ENCODE measurements at regions not wholly inside any gene's neighbourhood (a gene's known extent, or its start where the extent isn't known, plus 50 kb on each side); places are given as distances from the start of the nearest gene placed in this dataset.

- no peak for TF ChIP-seq CTCF (IDR thresholded peaks at IDR 0.05; ENCODE audit: insufficient read depth, low read depth, low read length)
- no peak for TF ChIP-seq EZH2 (IDR thresholded peaks at IDR 0.05; ENCODE audit: insufficient read depth, low read length)
These were observed 333.6 kb upstream of the MON1B start for GRCh38 chr16:76857402-76857801.

GRCh38 chr16:76862901-76863300, 328.1 kb upstream of the MON1B start:
- H3K9ac ChIP-seq (ENCODE audit: low read length): no peak overlapping the region
- Mint-ChIP-seq H3K36me3 (ENCODE audit: low read depth, unreplicated experiment) (no peaks in the 10 kb centered on the region), H3K27ac (ENCODE audit: unreplicated experiment) (no peak overlapping the region), H3K9me3 (ENCODE audit: unreplicated experiment) (no peaks in the 10 kb centered on the region), H3K27me3 (ENCODE audit: low read depth, unreplicated experiment) (no peaks in the 10 kb centered on the region), H3K4me3 (ENCODE audit: unreplicated experiment) (no peak overlapping the region), H3K4me1 (ENCODE audit: low read depth, unreplicated experiment) (no peaks in the 10 kb centered on the region)
- H3K27ac ChIP-seq (ENCODE audit: low read depth, low read length): no peak overlapping the region
- H3K4me3 ChIP-seq (ENCODE audit: insufficient read depth, low read depth, low read length): no peak overlapping the region
- H3K27me3 ChIP-seq (ENCODE audit: insufficient read depth, low read length): no peaks in the 10 kb centered on the region
- no peak for DNase-seq (ENCODE audit: low read depth)
- H4K20me1 ChIP-seq (ENCODE audit: insufficient read depth, low read length): no peaks in the 10 kb centered on the region
- H2AFZ ChIP-seq (ENCODE audit: low read depth, low read length): no peak overlapping the region
- no peaks in the 10 kb centered on the region for H3K79me2 ChIP-seq (ENCODE audit: insufficient read depth, low read length)
- TF ChIP-seq EZH2 (IDR thresholded peaks at IDR 0.05; ENCODE audit: insufficient read depth, low read length): no peak
- TF ChIP-seq CTCF (IDR thresholded peaks at IDR 0.05; ENCODE audit: insufficient read depth, low read depth, low read length): no peak
- no peaks in the 10 kb centered on the region for H3K36me3 ChIP-seq (ENCODE audit: insufficient read depth, low read length)
- no peak overlapping the region for H3K4me2 ChIP-seq (ENCODE audit: low read length)
- H3K9me3 ChIP-seq (ENCODE audit: insufficient read depth, low read depth, low read length): no peaks in the 10 kb centered on the region
- H3K4me1 ChIP-seq (ENCODE audit: insufficient read depth, low read length): no peaks in the 10 kb centered on the region
- no peak for FAIRE-seq

More at GRCh38 chr16:76857402-76857801, 333.6 kb upstream of the MON1B start:
- no peaks in the 10 kb centered on the region for H3K9me3 Mint-ChIP-seq (ENCODE audit: unreplicated experiment)
- DNase-seq (ENCODE audit: low read depth) (no peak), FAIRE-seq (no peak)
- Histone ChIP-seq H3K27me3 (ENCODE audit: insufficient read depth, low read length) (no peaks in the 10 kb centered on the region), H3K36me3 (ENCODE audit: insufficient read depth, low read length) (no peaks in the 10 kb centered on the region), H3K4me2 (ENCODE audit: low read length) (no peak overlapping the region), H3K4me1 (ENCODE audit: insufficient read depth, low read length) (no peaks in the 10 kb centered on the region), H4K20me1 (ENCODE audit: insufficient read depth, low read length) (no peaks in the 10 kb centered on the region), H3K9me3 (ENCODE audit: insufficient read depth, low read depth, low read length) (no peaks in the 10 kb centered on the region), H3K9ac (ENCODE audit: low read length) (no peak overlapping the region), H3K4me3 (ENCODE audit: insufficient read depth, low read depth, low read length) (no peak overlapping the region), H3K27ac (ENCODE audit: low read depth, low read length) (no peak overlapping the region), H2AFZ (ENCODE audit: low read depth, low read length) (no peak overlapping the region), H3K79me2 (ENCODE audit: insufficient read depth, low read length) (no peaks in the 10 kb centered on the region)
- no peaks in the 10 kb centered on the region for H3K36me3 Mint-ChIP-seq (ENCODE audit: low read depth, unreplicated experiment)
- H3K4me3 Mint-ChIP-seq (ENCODE audit: unreplicated experiment): no peak overlapping the region
- no peaks in the 10 kb centered on the region for H3K4me1 Mint-ChIP-seq (ENCODE audit: low read depth, unreplicated experiment)
- no peak overlapping the region for H3K27ac Mint-ChIP-seq (ENCODE audit: unreplicated experiment)
- no peaks in the 10 kb centered on the region for H3K27me3 Mint-ChIP-seq (ENCODE audit: low read depth, unreplicated experiment)

GRCh38 chr16:76866994-76867393, 324.0 kb upstream of the MON1B start:
- Histone ChIP-seq H3K9me3 (ENCODE audit: insufficient read depth, low read depth, low read length) (no peaks in the 10 kb centered on the region), H3K4me2 (ENCODE audit: low read length) (no peak overlapping the region), H3K4me1 (ENCODE audit: insufficient read depth, low read length) (no peaks in the 10 kb centered on the region), H3K27ac (ENCODE audit: low read depth, low read length) (no peak overlapping the region), H3K36me3 (ENCODE audit: insufficient read depth, low read length) (no peaks in the 10 kb centered on the region), H4K20me1 (ENCODE audit: insufficient read depth, low read length) (no peaks in the 10 kb centered on the region), H3K79me2 (ENCODE audit: insufficient read depth, low read length) (no peaks in the 10 kb centered on the region), H3K9ac (ENCODE audit: low read length) (no peak overlapping the region), H3K4me3 (ENCODE audit: insufficient read depth, low read depth, low read length) (no peak overlapping the region), H2AFZ (ENCODE audit: low read depth, low read length) (no peak overlapping the region), H3K27me3 (ENCODE audit: insufficient read depth, low read length) (no peaks in the 10 kb centered on the region)
- Mint-ChIP-seq H3K27me3 (ENCODE audit: low read depth, unreplicated experiment) (no peaks in the 10 kb centered on the region), H3K9me3 (ENCODE audit: unreplicated experiment) (no peaks in the 10 kb centered on the region), H3K36me3 (ENCODE audit: low read depth, unreplicated experiment) (no peaks in the 10 kb centered on the region), H3K4me3 (ENCODE audit: unreplicated experiment) (no peak overlapping the region), H3K27ac (ENCODE audit: unreplicated experiment) (no peak overlapping the region), H3K4me1 (ENCODE audit: low read depth, unreplicated experiment) (no peaks in the 10 kb centered on the region)
- FAIRE-seq (no peak), DNase-seq (ENCODE audit: low read depth) (no peak)
- TF ChIP-seq CTCF (IDR thresholded peaks at IDR 0.05; ENCODE audit: insufficient read depth, low read depth, low read length) (no peak), EZH2 (IDR thresholded peaks at IDR 0.05; ENCODE audit: insufficient read depth, low read length) (no peak)

Measured in astrocyte (in vitro differentiated cells and primary cell).